Spinal cord (tissue), 9 donors: ENCODE measurements at regions not wholly inside any gene's neighbourhood (a gene's known extent, or its start where the extent isn't known, plus 50 kb on each side); places are given as distances from the start of the nearest gene placed in this dataset.
A peak's percentile ranks its signal among the peaks of the same experiment; 100 is the strongest.
"Not testable (repeated sequence)": the region's sequence is repeated elsewhere in the genome, so short reads cannot be mapped to it uniquely, and the experiment has no call there.

ENCODE experiments used
- DNase-seq, 6 donors: peaks; one replicate each; pipeline versions ENCODE4 v3.0.0 to v3.0.0-alpha.2; 2013 to 2015; ENCODE audit warnings: low spot score in 6 of 6, low read depth in 4 of 6
- H3K27ac ChIP-seq: one replicate; pipeline ENCODE4 v1.5.1; 2013; ENCODE audit warnings: low read depth, low read length, control low read depth
- H3K27me3 ChIP-seq: one replicate; pipeline ENCODE4 v1.6.1; 2013; ENCODE audit warnings: low read length; ENCODE audit not compliant: control insufficient read depth, insufficient read depth
- H3K36me3 ChIP-seq: one replicate; pipeline ENCODE4 v1.6.1; 2013; ENCODE audit warnings: low read length; ENCODE audit not compliant: control insufficient read depth, insufficient read depth
- H3K4me1 ChIP-seq: one replicate; pipeline ENCODE4 v1.6.1; 2013; ENCODE audit warnings: low read length; ENCODE audit not compliant: control insufficient read depth, insufficient read depth
- H3K4me3 ChIP-seq: one replicate; pipeline ENCODE4 v1.5.1; 2013; ENCODE audit warnings: low read depth, low read length, control low read depth
- H3K9me3 ChIP-seq: one replicate; pipeline ENCODE4 v1.6.1; 2013; ENCODE audit warnings: low read length; ENCODE audit not compliant: control insufficient read depth, insufficient read depth
- WGBS: methylation state at CpG from one replicate; pipeline ENCODE4 v1.1.5; 2013; ENCODE audit warnings: missing lambda C conversion rate; ENCODE audit not compliant: insufficient coverage; 5-methylcytosine and 5-hydroxymethylcytosine counted together
- donor health status: healthy.

GRCh38 chr6:56814802-56815201, 140.1 kb upstream of the BEND6 start:
- H3K27me3 ChIP-seq = no peaks in the 10 kb centered on the region
- DNase-seq = no peak
- H3K9me3 ChIP-seq = no peaks in the 10 kb centered on the region
- WGBS = 0% methylated on average over 1 of the region's 7 CpGs
- no peaks in the 10 kb centered on the region for H3K4me1 ChIP-seq
- H3K36me3 ChIP-seq = no peaks in the 10 kb centered on the region
- no peak overlapping the region for H3K27ac ChIP-seq
- H3K4me3 ChIP-seq = no peak overlapping the region

DNA sequence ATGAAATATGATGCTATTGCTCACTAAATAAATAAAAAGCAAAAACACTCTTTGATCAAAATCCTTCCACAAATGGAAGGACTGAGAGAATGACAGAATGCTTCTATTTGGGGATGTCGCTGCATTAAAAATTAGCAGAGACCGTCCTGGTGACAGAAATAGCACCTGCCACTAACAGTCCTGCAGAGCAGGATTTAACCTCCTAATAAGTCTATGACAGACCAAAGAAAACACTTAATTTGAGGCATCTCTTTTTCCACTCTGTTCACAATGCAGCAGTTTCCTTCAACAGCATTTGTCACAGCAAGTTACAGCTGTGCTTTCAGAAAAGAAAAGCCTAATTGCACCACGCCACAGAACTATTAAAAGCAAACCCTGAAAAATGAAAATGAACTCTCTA, 140.6 kb upstream of the BEND6 start:
- Histone ChIP-seq H3K4me1 (no peaks in the 10 kb centered on the region), H3K9me3 (no peaks in the 10 kb centered on the region), H3K4me3 (no peak overlapping the region), H3K36me3 (no peaks in the 10 kb centered on the region), H3K27ac (no peak overlapping the region), H3K27me3 (no peaks in the 10 kb centered on the region)
- WGBS = no CpG with 5 or more reads among the region's 3 CpGs
- no peak for DNase-seq

DNA sequence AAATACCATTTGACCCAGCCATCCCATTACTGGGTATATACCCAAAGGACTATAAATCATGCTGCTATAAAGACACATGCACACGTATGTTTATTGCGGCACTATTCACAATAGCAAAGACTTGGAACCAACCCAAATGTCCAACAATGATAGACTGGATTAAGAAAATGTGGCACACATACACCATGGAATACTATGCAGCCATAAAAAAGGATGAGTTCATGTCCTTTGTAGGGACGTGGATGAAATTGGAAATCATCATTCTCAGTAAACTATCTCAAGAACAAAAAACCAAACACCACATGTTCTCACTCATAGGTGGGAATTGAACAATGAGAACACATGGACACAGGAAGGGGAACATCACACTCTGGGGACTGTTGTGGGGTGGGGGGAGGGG, 142.1 kb upstream of the BEND6 start:
- not testable (repeated sequence) for DNase-seq

GRCh38 chr6:56808871-56809359, 146.0 kb upstream of the BEND6 start:
- no peaks in the 10 kb centered on the region for H3K4me1 ChIP-seq
- H3K4me3 ChIP-seq = no peak overlapping the region
- DNase-seq = no peak
- no peaks in the 10 kb centered on the region for H3K9me3 ChIP-seq
- H3K27ac ChIP-seq = no peak overlapping the region
- 80% methylated on average over 1 of the region's 3 CpGs for WGBS
- no peaks in the 10 kb centered on the region for H3K27me3 ChIP-seq
- H3K36me3 ChIP-seq = no peaks in the 10 kb centered on the region

More for the DNA sequence above, 142.1 kb upstream of the BEND6 start:
- H3K36me3 ChIP-seq, H3K27ac ChIP-seq, H3K27me3 ChIP-seq, H3K4me1 ChIP-seq, H3K9me3 ChIP-seq, H3K4me3 ChIP-seq: not testable (repeated sequence)
- WGBS = no CpG with 5 or more reads among the region's 3 CpGs

DNA sequence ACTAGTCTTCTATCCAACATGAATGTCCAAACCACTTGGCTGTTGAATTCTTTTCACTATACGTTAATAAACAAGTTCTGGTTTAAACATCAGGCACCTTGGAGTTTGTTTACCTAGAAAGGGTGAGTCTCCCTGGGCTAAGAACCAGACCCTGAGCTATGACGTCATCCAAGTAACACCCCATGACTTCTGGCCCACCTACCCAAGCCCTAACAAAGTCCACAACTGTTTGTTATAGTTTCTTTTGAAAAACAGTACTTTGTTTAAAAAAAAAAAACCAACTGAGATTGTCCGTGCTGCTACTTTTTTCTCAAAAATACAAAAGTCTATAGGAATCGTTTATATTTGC, 146.9 kb upstream of the BEND6 start:
- no peak for DNase-seq
- no peaks in the 10 kb centered on the region for H3K9me3 ChIP-seq
- H3K36me3 ChIP-seq = no peaks in the 10 kb centered on the region
- no peak overlapping the region for H3K27ac ChIP-seq
- H3K4me1 ChIP-seq = no peaks in the 10 kb centered on the region
- H3K27me3 ChIP-seq = no peaks in the 10 kb centered on the region
- WGBS = no CpG with 5 or more reads among the region's 4 CpGs
- no peak overlapping the region for H3K4me3 ChIP-seq

DNA sequence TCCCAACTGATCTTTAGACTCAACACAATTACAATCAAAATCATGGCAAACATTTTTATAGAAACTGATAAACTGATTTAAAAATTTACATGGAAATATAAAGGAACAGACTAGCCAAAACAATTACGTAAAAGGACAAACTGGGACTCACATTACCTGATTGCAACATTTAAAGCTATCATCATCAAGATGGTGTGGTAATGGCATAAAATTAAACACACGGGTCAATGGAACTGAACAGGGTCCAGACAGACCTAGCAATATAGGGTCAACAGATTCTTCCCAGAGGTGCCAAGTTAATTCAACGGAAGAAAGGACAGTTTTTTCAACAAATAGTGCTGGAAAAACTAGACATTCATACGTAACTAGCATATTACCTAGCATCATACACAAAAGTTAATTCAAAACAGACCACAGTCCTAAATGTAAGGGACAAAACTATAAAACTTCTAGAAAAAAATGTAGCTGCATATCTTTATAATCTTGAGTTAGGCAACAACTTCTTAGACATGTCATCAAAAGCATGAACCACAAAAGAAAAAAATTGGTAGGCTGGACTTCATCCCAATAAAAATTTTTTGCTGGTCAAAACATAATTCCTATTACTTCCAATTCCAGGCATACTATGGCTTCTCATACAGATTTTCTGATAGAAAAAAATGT, 147.4 kb upstream of the BEND6 start:
- no peak overlapping the region for H3K27ac ChIP-seq
- no peak for DNase-seq
- H3K4me1 ChIP-seq = no peaks in the 10 kb centered on the region
- H3K4me3 ChIP-seq = no peak overlapping the region
- no peaks in the 10 kb centered on the region for H3K9me3 ChIP-seq
- no peaks in the 10 kb centered on the region for H3K36me3 ChIP-seq
- WGBS = 100% methylated on average over 1 of the region's 4 CpGs
- H3K27me3 ChIP-seq = no peaks in the 10 kb centered on the region

GRCh38 chr6:56806368-56806767, 148.5 kb upstream of the BEND6 start:
- H3K27me3 ChIP-seq = no peaks in the 10 kb centered on the region
- WGBS = 33% methylated on average over 1 of the region's 1 CpG
- H3K4me1 ChIP-seq = peaks cover 4% of the 10 kb centered on the region
- H3K27ac ChIP-seq = peak overlapping the region; percentile 19
- H3K4me3 ChIP-seq = no peak overlapping the region
- DNase-seq = peak in 2 of 6 donors; percentile 50 to 66
- no peaks in the 10 kb centered on the region for H3K36me3 ChIP-seq
- no peaks in the 10 kb centered on the region for H3K9me3 ChIP-seq

DNA sequence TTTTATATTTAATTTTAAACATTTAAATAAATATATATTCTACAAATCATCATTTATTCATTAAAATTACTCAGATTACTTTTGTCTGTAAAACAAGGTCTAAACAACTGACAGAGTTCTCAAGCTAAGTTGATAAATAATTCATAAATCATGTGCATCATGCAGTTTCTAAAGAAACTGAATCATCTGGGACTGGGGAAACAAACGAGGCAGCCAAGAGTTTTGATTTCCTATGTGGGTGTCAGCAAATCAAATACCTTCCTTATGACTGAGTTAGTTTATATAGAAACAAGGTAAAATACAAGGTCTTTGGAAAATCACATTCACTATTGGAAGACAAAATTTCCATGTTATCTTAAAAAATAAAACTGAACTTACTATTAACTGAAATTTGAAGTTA, 149.9 kb upstream of the BEND6 start:
- Histone ChIP-seq H3K36me3 (no peaks in the 10 kb centered on the region), H3K27ac (no peak overlapping the region)
- no peak for DNase-seq

GRCh38 chr6:56803594-56803993, 151.3 kb upstream of the BEND6 start:
- Histone ChIP-seq H3K27me3 (no peaks in the 10 kb centered on the region), H3K4me3 (no peak overlapping the region), H3K4me1 (peaks cover 7% of the 10 kb centered on the region), H3K9me3 (no peaks in the 10 kb centered on the region), H3K36me3 (no peaks in the 10 kb centered on the region), H3K27ac (peak overlapping the region; percentile 84)
- peak in 1 of 6 donors; percentile 13 for DNase-seq
- WGBS = 33% methylated on average over 1 of the region's 2 CpGs

More for the DNA sequence above, 149.9 kb upstream of the BEND6 start:
- no CpG with 5 or more reads among the region's 1 CpG for WGBS
- Histone ChIP-seq H3K27me3 (no peaks in the 10 kb centered on the region), H3K4me1 (peaks cover 4% of the 10 kb centered on the region), H3K4me3 (no peak overlapping the region), H3K9me3 (no peaks in the 10 kb centered on the region)

DNA sequence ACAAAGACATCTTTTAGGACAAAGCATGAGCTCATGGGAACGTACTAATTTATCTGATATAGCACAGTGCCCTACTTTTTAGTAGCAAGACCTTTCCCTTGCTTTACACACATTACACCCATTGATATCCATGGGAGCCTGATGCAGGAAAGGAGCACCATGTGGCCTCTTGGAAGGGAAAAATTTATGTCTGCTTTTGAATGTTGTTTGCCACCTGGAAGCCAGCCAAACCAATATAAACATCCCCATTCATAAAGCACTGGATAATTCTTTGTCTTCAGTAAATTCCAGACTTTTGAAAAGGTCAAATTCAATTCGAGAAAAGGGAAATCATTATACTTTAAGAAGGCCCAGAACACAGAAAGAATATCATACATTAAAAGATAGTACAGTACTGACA, 152.3 kb upstream of the BEND6 start:
- no CpG with 5 or more reads among the region's 2 CpGs for WGBS
- Histone ChIP-seq H3K27me3 (no peaks in the 10 kb centered on the region), H3K36me3 (no peaks in the 10 kb centered on the region), H3K4me3 (no peak overlapping the region), H3K27ac (peak overlapping the region; percentile 84), H3K4me1 (peaks cover 7% of the 10 kb centered on the region), H3K9me3 (no peaks in the 10 kb centered on the region)
- peak in 3 of 6 donors; percentile 36 to 79 (median 75) for DNase-seq
